ENCODE measurements at regions not wholly inside any gene's neighbourhood (a gene's known extent, or its start where the extent isn't known, plus 50 kb on each side); places are given as distances from the start of the nearest gene placed in this dataset.

DNA sequence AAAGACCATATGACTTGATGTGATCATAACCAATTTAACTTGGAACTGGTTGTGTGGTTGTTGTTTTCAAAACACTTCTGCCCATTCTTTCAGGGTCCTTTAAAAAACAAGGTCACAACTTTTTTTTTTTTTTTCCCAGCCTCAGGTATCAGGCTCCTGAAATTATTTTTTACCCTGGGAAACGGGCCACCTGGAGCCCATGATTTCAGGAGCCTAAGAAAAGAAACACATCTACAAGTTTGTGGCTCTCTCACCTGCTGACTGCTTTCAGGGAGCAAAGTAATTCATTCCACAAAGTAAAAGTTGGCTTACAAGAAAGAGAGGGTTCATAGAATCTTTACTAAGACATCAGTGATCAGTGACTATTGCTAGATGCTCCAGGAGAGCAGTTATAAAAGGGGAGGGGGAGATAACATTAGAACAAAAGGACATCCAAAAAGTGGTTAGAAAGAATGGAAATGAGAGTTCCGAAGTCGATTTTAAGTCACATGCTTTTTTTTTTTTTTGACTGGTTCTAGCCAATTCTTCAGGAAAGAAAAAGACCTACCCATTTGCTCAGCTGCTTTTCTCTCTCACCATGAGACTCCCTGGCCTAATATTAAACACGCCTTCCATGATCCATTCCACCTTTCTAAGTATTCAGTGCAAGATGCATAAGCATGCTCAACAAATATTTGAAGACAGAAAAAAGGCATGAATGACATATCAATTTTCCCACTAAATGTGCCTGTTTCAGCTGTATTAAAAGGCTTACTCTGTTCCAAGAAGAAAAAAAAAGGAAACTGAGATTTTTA, 267.3 kb downstream of the LRATD1 start:
- TF ChIP-seq, protein P1, sequence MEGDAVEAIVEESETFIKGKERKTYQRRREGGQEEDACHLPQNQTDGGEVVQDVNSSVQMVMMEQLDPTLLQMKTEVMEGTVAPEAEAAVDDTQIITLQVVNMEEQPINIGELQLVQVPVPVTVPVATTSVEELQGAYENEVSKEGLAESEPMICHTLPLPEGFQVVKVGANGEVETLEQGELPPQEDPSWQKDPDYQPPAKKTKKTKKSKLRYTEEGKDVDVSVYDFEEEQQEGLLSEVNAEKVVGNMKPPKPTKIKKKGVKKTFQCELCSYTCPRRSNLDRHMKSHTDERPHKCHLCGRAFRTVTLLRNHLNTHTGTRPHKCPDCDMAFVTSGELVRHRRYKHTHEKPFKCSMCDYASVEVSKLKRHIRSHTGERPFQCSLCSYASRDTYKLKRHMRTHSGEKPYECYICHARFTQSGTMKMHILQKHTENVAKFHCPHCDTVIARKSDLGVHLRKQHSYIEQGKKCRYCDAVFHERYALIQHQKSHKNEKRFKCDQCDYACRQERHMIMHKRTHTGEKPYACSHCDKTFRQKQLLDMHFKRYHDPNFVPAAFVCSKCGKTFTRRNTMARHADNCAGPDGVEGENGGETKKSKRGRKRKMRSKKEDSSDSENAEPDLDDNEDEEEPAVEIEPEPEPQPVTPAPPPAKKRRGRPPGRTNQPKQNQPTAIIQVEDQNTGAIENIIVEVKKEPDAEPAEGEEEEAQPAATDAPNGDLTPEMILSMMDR (conservative IDR thresholded peaks at IDR 0.05; ENCODE audit: low read depth in 2 of 2) = no peak
- no peak for TF ChIP-seq EZH2 (IDR thresholded peaks at IDR 0.05; ENCODE audit: low read depth, unreplicated experiment)
- no peak for TF ChIP-seq POLR2AphosphoS5 (IDR thresholded peaks at IDR 0.05; ENCODE audit: low read depth)
- no peak for TF ChIP-seq EZH2phosphoT487 (IDR thresholded peaks at IDR 0.05; ENCODE audit: unreplicated experiment)
- no peak for TF ChIP-seq JUNB (IDR thresholded peaks at IDR 0.05; ENCODE audit: unreplicated experiment)
- no peak for TF ChIP-seq CREB1 (CRISPR knock-in tag; IDR thresholded peaks at IDR 0.05; ENCODE audit: low read depth)

Data from GM23338 (cell line).